Pancreas (tissue), 10 donors: ENCODE measurements at regions not wholly inside any gene's neighbourhood (a gene's known extent, or its start where the extent isn't known, plus 50 kb on each side); places are given as distances from the start of the nearest gene placed in this dataset.

Experiments
- ATAC-seq, 4 donors: fragments of 200-7000 bp; cut with Tn5 transposase; one replicate each; pipeline versions ENCODE4 v1.8.0 to v1.9.1; 2020; ENCODE audit warnings: mild to moderate bottlenecking in 4 of 4, moderate library complexity in 4 of 4
- DNase-seq, 6 donors: peaks; one replicate each; pipeline ENCODE4 v3.0.0-alpha.2; 2020
- FAIRE-seq: peaks from 2 replicates; lab custom pipeline; 2012; peaks lifted over from hg19 to GRCh38; lab: Jason Lieb, UNC
- H3K27ac ChIP-seq, 4 donors: fragments of 200-600 bp; sonication (generic); 1 replicate in 3 of 4; 2 replicates in 1 of 4; pipeline versions ENCODE4 v1.5.0 to v1.8.0; 2020
- H3K27me3 ChIP-seq, 4 donors: fragments of 200-600 bp; one replicate each; pipeline ENCODE4 v1.8.0; 2021
- H3K36me3 ChIP-seq, 3 donors: fragments of 200-600 bp; sonication (generic) in 1 of 3; one replicate each; pipeline versions ENCODE4 v1.5.0 to v1.8.0; 2020 to 2021
- H3K4me1 ChIP-seq, 3 donors: fragments of 200-600 bp; one replicate each; pipeline ENCODE4 v1.8.0; 2021
- H3K4me3 ChIP-seq, 4 donors: fragments of 200-600 bp; sonication (generic) in 2 of 4; one replicate each; pipeline versions ENCODE4 v1.5.0 to v1.8.0; 2020 to 2021
- H3K9me3 ChIP-seq, 4 donors: fragments of 200-600 bp; one replicate each; pipeline ENCODE4 v1.8.0; 2021
- WGBS, 2 donors: extraction: QIAGEN DNeasy Blood & Tissue Kit; methylation state at CpG; one replicate each; pipeline ENCODE4 v1.1.7; 2013; 5-methylcytosine and 5-hydroxymethylcytosine counted together
- intact Hi-C, 3 donors: fragments of 100-400 bp; cut with DNase I; formaldehyde crosslinking; loops; one replicate each; pipeline versions ENCODE4 v1.11.1 to v1.14.2; 2022
- TF ChIP-seq, protein P1 (sequence below), 4 donors: fragments of 200-600 bp; sonication (generic) in 3 of 4; IDR thresholded peaks; one replicate each; pipeline versions ENCODE4 v1.5.0 to v1.8.0; 2021; ENCODE audit warnings: antibody characterized with exemption in 4 of 4
- donor health status: healthy with polysubstance abuse.
- donor health status: DM: no; HTN: no; CAD: no; lungs with moderate emphysema.
- donor health status: DM: no; HTN: no; CAD: no.
- donor health status: control.
- donor health status: control.
- donor health status: Bipolar disorder and iron deficiency.
- donor health status: DM: yes; HTN: yes; CAD: no.
- donor health status: DM: no; HTN: no; CAD: no.
- donor health status: DM: no; HTN: no; CAD: no.
- donor health status: DM: yes; HTN: yes; CAD: no.

- Histone ChIP-seq H3K4me1 (no peaks in the 10 kb centered on the region), H3K36me3 (no peaks in the 10 kb centered on the region), H3K4me3 (no peak overlapping the region), H3K27me3 (no peaks in the 10 kb centered on the region), H3K27ac (no peak overlapping the region), H3K9me3 (no peaks in the 10 kb centered on the region)
- WGBS, 2 donors: 48 to 69% methylated on average over 3 of the region's 3 CpGs
- DNase-seq (no peak), FAIRE-seq (no peak), ATAC-seq (no peak)
- TF ChIP-seq, protein P1, sequence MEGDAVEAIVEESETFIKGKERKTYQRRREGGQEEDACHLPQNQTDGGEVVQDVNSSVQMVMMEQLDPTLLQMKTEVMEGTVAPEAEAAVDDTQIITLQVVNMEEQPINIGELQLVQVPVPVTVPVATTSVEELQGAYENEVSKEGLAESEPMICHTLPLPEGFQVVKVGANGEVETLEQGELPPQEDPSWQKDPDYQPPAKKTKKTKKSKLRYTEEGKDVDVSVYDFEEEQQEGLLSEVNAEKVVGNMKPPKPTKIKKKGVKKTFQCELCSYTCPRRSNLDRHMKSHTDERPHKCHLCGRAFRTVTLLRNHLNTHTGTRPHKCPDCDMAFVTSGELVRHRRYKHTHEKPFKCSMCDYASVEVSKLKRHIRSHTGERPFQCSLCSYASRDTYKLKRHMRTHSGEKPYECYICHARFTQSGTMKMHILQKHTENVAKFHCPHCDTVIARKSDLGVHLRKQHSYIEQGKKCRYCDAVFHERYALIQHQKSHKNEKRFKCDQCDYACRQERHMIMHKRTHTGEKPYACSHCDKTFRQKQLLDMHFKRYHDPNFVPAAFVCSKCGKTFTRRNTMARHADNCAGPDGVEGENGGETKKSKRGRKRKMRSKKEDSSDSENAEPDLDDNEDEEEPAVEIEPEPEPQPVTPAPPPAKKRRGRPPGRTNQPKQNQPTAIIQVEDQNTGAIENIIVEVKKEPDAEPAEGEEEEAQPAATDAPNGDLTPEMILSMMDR (IDR thresholded peaks at IDR 0.05): no peak
- intact Hi-C loops: no loop called here
Observed at GRCh38 chr17:5973410-5973809, 96.8 kb upstream of the WSCD1 start.

DNA sequence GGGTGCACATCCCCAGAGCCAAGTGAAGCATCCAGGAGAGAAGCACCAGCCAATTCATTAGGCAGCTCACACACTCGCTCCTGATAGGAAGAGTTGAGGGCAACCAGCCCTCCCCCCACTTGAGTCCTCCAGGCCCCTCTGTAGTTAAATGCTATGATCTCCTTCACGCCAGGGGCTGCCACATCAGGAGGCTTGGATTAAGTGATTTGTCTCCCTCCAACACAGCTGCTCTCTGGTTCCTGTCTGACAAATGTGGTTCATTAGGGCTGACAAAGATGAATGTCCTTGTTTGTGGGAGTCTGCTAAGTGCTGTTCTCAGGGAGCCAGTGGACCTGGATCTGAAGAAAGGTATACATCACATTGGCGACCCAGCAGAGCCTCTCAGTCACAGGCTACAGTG lies 94.5 kb upstream of the WSCD1 start:
- no peaks in the 10 kb centered on the region for H3K36me3 ChIP-seq
- FAIRE-seq (no peak), ATAC-seq (no peak), DNase-seq (no peak)
- no peak overlapping the region for H3K27ac ChIP-seq
- intact Hi-C loops: no loop called here
- no peak overlapping the region for H3K4me3 ChIP-seq
- TF ChIP-seq, protein P1 (IDR thresholded peaks at IDR 0.05): no peak
- H3K27me3 ChIP-seq: no peaks in the 10 kb centered on the region
- 19 to 29% methylated on average over 3 of the region's 3 CpGs for WGBS, 2 donors
- H3K4me1 ChIP-seq: no peaks in the 10 kb centered on the region
- H3K9me3 ChIP-seq: no peaks in the 10 kb centered on the region

DNA sequence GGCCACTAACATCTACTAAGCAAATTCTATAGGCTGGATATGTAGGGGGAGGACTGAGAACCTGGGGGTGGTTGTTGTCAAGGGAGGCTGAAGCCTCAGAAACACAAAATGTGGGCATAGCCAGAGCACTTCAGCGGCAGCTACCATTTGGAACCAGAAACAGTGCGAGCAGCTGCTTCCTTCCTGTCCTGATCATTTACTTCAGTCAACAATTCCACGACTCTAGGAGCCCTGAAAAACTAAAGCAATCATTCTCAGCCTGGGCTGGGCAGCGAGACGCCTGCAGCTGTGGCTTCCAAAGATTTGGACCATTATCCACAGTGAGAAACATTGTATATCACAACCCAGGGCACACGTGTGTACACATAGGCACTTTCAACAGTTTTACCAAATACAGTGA lies 93.9 kb upstream of the WSCD1 start:
- Histone ChIP-seq H3K4me3 (no peak overlapping the region), H3K27ac (no peak overlapping the region), H3K4me1 (no peaks in the 10 kb centered on the region), H3K36me3 (no peaks in the 10 kb centered on the region), H3K27me3 (no peaks in the 10 kb centered on the region), H3K9me3 (no peaks in the 10 kb centered on the region)
- no peak for ATAC-seq
- TF ChIP-seq, protein P1 (IDR thresholded peaks at IDR 0.05): no peak
- FAIRE-seq: no peak
- no peak for DNase-seq
- WGBS, 2 donors: 22 to 23% methylated on average over 6 of the region's 6 CpGs
- intact Hi-C loops: no loop called here

- H3K36me3 ChIP-seq: no peaks in the 10 kb centered on the region
- H3K27ac ChIP-seq: no peak overlapping the region
- no peaks in the 10 kb centered on the region for H3K9me3 ChIP-seq
- no peak for DNase-seq
- no peak overlapping the region for H3K4me3 ChIP-seq
- 39 to 47% methylated on average over 7 of the region's 7 CpGs for WGBS, 2 donors
- FAIRE-seq: no peak
- H3K27me3 ChIP-seq: no peaks in the 10 kb centered on the region
- TF ChIP-seq, protein P1 (IDR thresholded peaks at IDR 0.05): no peak
- no peak for ATAC-seq
- intact Hi-C loops: no loop called here
- H3K4me1 ChIP-seq: no peaks in the 10 kb centered on the region
Observed at GRCh38 chr17:5978496-5978895, 91.7 kb upstream of the WSCD1 start.

DNA sequence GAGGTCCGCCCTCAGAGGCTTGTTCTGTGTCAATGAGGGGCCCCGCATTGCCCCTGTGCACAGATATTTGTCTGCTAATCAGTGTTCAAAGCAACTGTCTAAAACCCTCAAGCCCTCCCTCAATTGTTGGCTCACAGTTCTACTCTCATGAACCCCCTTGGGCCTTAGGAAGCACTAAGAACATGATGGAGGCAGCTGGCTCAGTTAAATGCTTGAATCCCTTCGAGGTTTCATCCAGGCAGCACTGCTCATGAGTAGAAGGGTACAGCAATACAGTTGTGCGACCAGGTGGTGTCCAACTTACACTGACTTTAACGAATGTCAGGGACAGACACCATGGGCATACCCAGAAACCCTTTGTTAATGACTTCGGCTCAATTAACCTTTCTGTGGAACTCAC lies 89.2 kb upstream of the WSCD1 start:
- DNase-seq (no peak), FAIRE-seq (no peak), ATAC-seq (no peak)
- Histone ChIP-seq H3K4me3 (no peak overlapping the region), H3K27ac (no peak overlapping the region), H3K27me3 (no peaks in the 10 kb centered on the region), H3K36me3 (no peaks in the 10 kb centered on the region), H3K4me1 (no peaks in the 10 kb centered on the region), H3K9me3 (no peaks in the 10 kb centered on the region)
- TF ChIP-seq, protein P1 (IDR thresholded peaks at IDR 0.05): no peak
- 58 to 68% methylated on average over 6 of the region's 6 CpGs for WGBS, 2 donors
- intact Hi-C loops: no loop called here
